Glomerular visceral epithelial cell (primary cell): ENCODE measurements at regions not wholly inside any gene's neighbourhood (a gene's known extent, or its start where the extent isn't known, plus 50 kb on each side); places are given as distances from the start of the nearest gene placed in this dataset.

ENCODE experiments used
- DNase-seq: peaks from one replicate; pipeline ENCODE4 v3.0.0-alpha.2; 2016; ENCODE audit errors: extremely low spot score

- DNase-seq: no peak
These were observed 356.0 kb downstream of the INHBA start for GRCh38 chr7:41346878-41347277.

DNA sequence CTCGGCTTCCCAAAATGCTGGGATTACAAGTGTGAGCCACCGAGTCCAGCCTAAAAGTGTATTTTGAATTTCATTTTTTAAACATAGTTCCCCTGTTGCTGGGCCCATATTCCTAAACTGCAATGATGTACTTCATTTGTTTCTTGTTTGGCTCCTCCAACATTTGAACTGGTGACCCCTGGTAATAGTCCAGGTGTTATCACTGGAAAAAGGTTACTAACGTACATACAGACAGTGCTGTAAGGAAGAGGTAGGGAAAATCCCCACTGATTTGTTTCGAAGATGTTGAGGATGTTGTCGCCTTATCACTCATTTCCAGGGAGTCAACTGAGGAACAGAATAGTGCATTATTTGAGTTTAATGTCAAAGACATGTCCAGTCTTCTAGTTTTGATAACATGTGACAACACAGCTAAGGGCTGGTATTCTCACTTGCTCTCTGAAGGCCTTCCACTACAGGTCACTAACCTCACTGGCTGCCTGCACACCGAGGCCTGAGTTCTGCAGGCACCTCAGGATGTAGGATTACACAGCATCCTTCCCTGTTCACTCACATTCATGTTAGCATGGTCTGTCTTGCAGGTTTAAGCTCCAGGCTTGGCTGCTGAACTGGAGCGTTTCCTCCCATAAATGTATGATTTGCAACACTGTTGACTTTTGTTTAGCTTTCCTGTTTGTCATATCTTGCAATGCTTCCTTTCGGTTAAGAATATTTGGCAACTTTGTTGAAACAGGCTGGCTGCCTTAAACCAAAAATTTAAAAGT lies 362.8 kb downstream of the INHBA start:
- no peak for DNase-seq

- DNase-seq: no peak
These were observed 365.9 kb downstream of the INHBA start for GRCh38 chr7:41336981-41337380.

GRCh38 chr7:41336455-41336952 lies 366.4 kb downstream of the INHBA start:
- no peak for DNase-seq

GRCh38 chr7:41334071-41334862 lies 368.6 kb downstream of the INHBA start:
- DNase-seq: no peak

DNA sequence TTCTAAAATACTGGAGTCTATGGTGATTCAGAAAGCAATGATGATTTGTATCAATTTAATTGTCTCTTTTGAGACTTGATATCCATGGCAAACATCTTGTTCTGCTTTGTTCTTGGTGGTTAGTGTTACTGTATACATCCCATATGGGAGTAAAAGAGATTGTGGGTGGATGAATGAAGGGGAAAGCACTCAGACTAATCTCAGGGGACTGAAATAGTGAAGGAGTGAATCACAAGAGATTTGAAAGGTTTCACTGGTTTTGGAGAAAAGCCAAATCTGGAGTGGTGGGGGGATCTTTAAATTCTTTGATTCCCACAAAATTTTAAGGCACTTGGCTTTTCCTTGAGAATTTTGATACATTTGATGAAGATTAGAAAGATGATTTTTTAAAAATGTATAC lies 369.4 kb downstream of the INHBA start:
- peak; percentile 30 for DNase-seq

DNA sequence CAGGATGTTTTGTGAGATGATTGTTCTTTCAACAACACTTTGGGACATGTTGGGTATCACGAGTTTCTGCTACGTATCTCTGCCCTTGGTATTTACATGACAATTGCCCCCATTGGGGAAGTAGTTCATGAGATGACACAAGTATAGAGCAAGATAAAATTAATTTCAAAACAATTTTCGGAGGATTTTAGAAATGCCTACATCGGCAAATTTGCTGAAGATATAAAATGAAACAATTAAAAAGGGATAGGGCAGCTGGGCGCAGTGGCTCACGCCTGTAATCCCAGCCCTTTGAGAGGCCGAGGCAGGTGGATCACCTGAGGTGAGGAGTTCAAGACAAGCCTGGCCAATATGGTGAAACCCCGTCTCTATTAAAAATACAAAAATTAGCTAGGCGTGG lies 371.7 kb downstream of the INHBA start:
- no peak for DNase-seq

GRCh38 chr7:41328544-41328943 lies 374.3 kb downstream of the INHBA start:
- DNase-seq: no peak

GRCh38 chr7:41328131-41328530 lies 374.8 kb downstream of the INHBA start:
- no peak for DNase-seq

DNA sequence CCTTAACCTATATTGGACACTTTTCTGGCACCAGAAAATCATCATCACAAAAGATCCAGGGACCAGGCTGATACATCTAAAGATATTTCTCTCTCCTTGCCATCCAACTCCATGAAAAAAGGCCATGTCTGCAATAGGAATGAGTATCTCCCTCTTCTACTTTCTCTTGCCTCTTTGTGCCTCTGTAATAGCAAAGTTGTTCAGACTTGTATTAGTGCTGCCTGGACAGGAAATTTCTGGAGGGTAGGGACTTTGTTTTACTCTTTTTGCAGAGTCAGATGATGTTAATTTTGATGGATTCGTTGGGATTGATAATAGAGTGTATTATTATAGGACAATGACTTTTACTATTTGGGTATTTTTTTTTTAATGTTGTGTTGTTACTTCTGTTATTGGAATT lies 376.3 kb downstream of the INHBA start:
- no peak for DNase-seq

GRCh38 chr7:41323806-41324205 lies 379.1 kb downstream of the INHBA start:
- peak; percentile 8 for DNase-seq

DNA sequence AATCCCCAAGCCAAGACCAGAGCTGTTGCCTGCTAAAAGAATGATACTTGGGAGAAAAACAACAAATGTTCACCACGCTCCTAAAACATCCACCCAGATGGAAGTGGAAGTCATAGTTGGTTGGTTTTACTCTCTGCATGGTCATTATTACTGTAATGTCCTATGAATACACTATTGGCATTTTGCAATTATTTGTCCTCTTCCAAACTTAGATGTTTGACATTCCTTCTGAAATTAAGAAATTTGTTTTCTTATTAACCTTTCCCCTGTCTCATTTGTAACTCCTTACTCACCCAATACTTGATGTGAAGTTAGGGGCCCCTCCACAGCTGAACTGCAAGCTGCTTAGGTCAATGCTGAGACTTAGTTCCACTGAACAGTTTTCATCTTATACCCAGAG lies 383.3 kb downstream of the INHBA start:
- no peak for DNase-seq

DNA sequence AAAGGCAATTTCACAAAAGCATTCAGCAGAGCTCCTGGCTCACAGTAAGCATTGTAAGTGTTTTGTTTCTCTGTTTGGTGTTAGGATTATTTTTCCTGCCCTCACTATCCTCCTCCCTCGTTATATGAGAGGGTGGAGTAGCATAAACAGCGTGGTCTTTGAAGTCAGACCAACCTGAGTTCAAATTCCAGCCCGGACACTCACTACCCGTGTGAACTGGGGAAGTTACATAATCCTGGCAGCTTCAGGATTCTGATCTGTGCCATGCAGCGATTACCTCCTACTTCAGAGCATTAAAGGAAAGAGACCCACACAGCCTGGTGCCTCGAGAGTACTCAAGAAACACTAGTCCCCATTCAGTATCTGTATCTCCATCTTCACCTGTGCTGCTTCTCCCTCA lies 386.5 kb downstream of the INHBA start:
- no peak for DNase-seq

- no peak for DNase-seq
These were observed 387.1 kb downstream of the INHBA start for GRCh38 chr7:41315764-41316163.

DNA sequence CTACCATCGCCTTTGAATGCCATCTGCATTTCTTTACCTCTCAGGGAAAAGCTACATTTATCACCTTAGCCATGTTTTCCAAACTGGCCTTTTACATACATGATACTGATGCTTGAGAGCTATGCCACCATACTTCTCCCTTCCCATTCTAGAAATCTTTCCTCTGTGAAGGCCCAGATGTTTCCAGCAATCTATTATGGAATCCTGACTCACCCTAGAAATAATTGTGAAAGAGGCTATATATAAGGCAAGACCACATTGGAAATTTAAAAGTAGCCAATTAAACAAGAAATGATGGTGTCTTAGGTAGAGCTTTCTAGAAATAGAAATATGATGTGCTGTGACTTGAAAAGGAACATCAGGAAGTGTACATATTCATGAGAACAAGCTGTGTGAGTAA lies 389.7 kb downstream of the INHBA start:
- DNase-seq: no peak

GRCh38 chr7:41312235-41312634 lies 390.7 kb downstream of the INHBA start:
- no peak for DNase-seq

DNA sequence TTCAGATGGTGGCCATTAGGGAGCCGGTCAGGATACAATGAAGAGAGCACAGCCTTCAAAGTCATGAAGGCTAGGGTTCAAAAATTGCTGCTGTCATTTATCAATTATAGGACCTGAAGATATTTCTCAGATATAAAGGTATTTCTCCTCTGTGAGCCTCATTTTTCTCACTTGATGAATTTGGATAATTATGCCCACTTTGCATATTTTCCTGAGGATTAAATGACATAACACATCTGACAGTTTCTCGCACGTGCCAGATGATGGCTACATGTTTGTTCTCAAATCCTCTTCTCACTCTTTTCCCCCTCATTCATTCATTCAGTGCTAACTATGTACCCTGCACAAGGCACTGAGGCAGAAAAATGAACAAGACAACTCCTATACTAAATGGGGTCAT lies 391.6 kb downstream of the INHBA start:
- DNase-seq: no peak

GRCh38 chr7:41306486-41306885 lies 396.4 kb downstream of the INHBA start:
- DNase-seq: no peak

DNA sequence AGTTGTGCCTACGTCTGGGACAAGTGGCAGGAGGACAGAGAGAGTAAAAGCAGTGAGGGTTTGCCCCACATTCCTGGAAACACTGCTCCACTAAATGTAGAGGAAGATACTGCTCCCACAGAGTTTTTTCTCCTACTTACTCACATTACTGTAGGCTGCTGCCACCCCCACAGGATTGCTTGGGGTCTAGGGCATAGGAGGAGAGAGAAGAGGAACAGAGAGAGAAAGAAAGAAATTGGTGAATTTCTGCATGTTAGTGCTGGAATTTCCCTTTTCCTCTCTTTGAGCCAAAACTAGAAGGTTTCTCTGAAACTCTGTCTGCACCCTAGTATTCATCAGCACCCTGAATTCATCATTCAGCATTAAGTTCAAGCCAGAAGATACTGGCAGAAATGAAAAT lies 397.9 kb downstream of the INHBA start:
- no peak for DNase-seq

- DNase-seq: no peak
These were observed 399.2 kb downstream of the INHBA start for GRCh38 chr7:41303709-41304108.

GRCh38 chr7:41298409-41298808 lies 404.5 kb downstream of the INHBA start:
- DNase-seq: peak; percentile 36

DNA sequence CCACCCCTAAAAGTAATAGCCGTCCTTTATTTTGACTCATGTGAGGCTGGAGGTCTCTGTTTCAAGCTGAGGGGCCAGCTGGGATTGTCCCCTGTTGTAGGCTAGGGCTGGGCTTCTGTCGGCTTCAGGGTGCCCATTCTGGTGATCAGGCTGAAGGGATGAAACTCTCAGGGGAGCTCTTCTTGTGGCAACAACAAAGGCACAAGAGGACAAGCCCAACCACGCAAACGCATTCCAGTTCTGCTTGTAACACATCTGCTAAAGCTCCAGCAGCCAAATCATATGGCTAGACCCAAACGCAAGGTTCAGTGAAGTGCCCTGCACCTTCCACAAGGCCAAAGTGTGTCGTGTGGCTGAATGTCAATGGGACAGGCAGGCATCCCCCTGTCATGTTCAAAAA lies 405.7 kb downstream of the INHBA start:
- DNase-seq: no peak

GRCh38 chr7:41295455-41295815 lies 407.5 kb downstream of the INHBA start:
- DNase-seq: no peak
